Astrocyte (in vitro differentiated cells and primary cell): ENCODE measurements at regions not wholly inside any gene's neighbourhood (a gene's known extent, or its start where the extent isn't known, plus 50 kb on each side); places are given as distances from the start of the nearest gene placed in this dataset.

Source experiments
- DNase-seq: peaks from one replicate; pipeline ENCODE4 v3.0.0-alpha.2; 2010; ENCODE audit warnings: low read depth
- FAIRE-seq: peaks from 2 replicates; lab custom pipeline; 2011; peaks lifted over from hg19 to GRCh38; lab: Jason Lieb, UNC
- H2AFZ ChIP-seq: 2 replicates; pipeline ENCODE4 v1.6.0; 2012; ENCODE audit warnings: low read depth, low read length, inconsistent platforms
- H3K27ac ChIP-seq: 2 replicates; pipeline ENCODE4 v1.5.1; 2011; ENCODE audit warnings: low read depth, low read length, inconsistent platforms
- H3K27me3 ChIP-seq: 2 replicates; pipeline ENCODE4 v1.6.0; 2011; ENCODE audit warnings: low read length, inconsistent platforms; ENCODE audit not compliant: insufficient read depth
- H3K36me3 ChIP-seq: 2 replicates; pipeline ENCODE4 v1.5.1; 2011; ENCODE audit warnings: low read length, inconsistent platforms; ENCODE audit not compliant: insufficient read depth
- H3K4me1 ChIP-seq: 2 replicates; pipeline ENCODE4 v1.5.1; 2011; ENCODE audit warnings: low read length, inconsistent platforms; ENCODE audit not compliant: insufficient read depth
- H3K4me2 ChIP-seq: 2 replicates; pipeline ENCODE4 v1.6.0; 2012; ENCODE audit warnings: low read length, inconsistent platforms
- H3K4me3 ChIP-seq: 2 replicates; pipeline ENCODE4 v1.5.1; 2011; ENCODE audit warnings: low read depth, mild to moderate bottlenecking, low read length, inconsistent platforms; ENCODE audit not compliant: insufficient read depth
- H3K79me2 ChIP-seq: 2 replicates; pipeline ENCODE4 v1.6.0; 2012; ENCODE audit warnings: mild to moderate bottlenecking, low read length, inconsistent platforms; ENCODE audit not compliant: insufficient read depth
- H3K9ac ChIP-seq: 2 replicates; pipeline ENCODE4 v1.6.0; 2012; ENCODE audit warnings: mild to moderate bottlenecking, low read length, inconsistent platforms
- H3K9me3 ChIP-seq: 2 replicates; pipeline ENCODE4 v1.5.1; 2012; ENCODE audit warnings: low read depth, mild to moderate bottlenecking, low read length, inconsistent platforms; ENCODE audit not compliant: insufficient read depth
- H4K20me1 ChIP-seq: 2 replicates; pipeline ENCODE4 v1.6.0; 2012; ENCODE audit warnings: low read length, inconsistent platforms; ENCODE audit not compliant: insufficient read depth
- H3K27ac Mint-ChIP-seq: one replicate; pipeline ENCODE4 v1.8.0; 2021; ENCODE audit warnings: mild to moderate bottlenecking, mixed read lengths; ENCODE audit not compliant: unreplicated experiment
- H3K27me3 Mint-ChIP-seq: one replicate; pipeline ENCODE4 v1.8.0; 2021; ENCODE audit warnings: low read depth, mixed read lengths; ENCODE audit not compliant: unreplicated experiment
- H3K36me3 Mint-ChIP-seq: one replicate; pipeline ENCODE4 v1.8.0; 2021; ENCODE audit warnings: low read depth, mixed read lengths; ENCODE audit not compliant: unreplicated experiment
- H3K4me1 Mint-ChIP-seq: one replicate; pipeline ENCODE4 v1.8.0; 2021; ENCODE audit warnings: low read depth, mixed read lengths; ENCODE audit not compliant: unreplicated experiment
- H3K4me3 Mint-ChIP-seq: one replicate; pipeline ENCODE4 v1.8.0; 2021; ENCODE audit warnings: mild to moderate bottlenecking, moderate library complexity, mixed read lengths; ENCODE audit not compliant: unreplicated experiment
- H3K9me3 Mint-ChIP-seq: one replicate; pipeline ENCODE4 v1.8.0; 2021; ENCODE audit warnings: mild to moderate bottlenecking, mixed read lengths; ENCODE audit not compliant: unreplicated experiment
- EZH2 ChIP-seq: IDR thresholded peaks from 2 replicates; pipeline ENCODE4 v1.6.1; 2012; ENCODE audit warnings: mild to moderate bottlenecking, low read length, inconsistent platforms; ENCODE audit not compliant: insufficient read depth
- TF ChIP-seq, protein P1 (sequence below): IDR thresholded peaks from 2 replicates; pipeline ENCODE4 v1.5.1; 2011; ENCODE audit warnings: low read depth, mild to moderate bottlenecking, inconsistent platforms, low read length, moderate library complexity; ENCODE audit not compliant: insufficient read depth

DNA sequence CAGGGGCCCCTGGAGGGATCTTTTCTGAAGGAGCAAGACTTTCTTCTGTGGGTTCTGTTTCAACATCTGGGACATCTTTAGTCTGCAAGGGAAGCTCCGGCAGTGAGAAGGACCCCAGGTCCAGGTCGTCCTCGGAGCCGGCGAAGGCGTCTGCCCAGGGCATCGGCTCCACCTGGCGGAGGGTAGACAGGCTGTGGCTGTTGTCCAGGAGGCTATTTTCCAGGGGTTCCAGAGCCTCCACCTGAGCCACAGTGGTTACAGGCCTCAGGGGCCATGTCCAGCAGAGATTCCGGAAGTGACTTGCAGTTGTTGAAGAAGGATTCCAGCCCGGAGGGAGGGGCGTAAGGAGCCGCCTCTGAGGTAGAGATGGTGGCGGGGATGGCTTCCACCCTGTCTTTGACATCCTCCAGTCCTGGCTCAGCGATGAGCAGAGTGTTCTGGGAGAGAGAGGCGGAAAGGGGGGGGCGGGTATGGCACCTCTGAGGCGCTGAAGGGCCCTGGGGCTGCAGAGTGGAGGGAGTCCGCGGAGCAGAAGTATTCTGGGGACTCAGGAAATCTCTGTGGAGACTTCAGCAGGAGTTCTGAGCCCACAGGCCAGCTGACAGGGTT, 891.3 kb upstream of the LRRTM1 start:
- H3K4me3 Mint-ChIP-seq = no peak overlapping the region
- H3K4me3 ChIP-seq = no peak overlapping the region
- no peak overlapping the region for H3K27ac Mint-ChIP-seq
- H3K4me1 ChIP-seq = no peaks in the 10 kb centered on the region
- H3K9me3 Mint-ChIP-seq = peaks cover 6% of the 10 kb centered on the region
- no peaks in the 10 kb centered on the region for H4K20me1 ChIP-seq
- H3K4me2 ChIP-seq = no peak overlapping the region
- TF ChIP-seq EZH2 = no peak
- TF ChIP-seq, protein P1, sequence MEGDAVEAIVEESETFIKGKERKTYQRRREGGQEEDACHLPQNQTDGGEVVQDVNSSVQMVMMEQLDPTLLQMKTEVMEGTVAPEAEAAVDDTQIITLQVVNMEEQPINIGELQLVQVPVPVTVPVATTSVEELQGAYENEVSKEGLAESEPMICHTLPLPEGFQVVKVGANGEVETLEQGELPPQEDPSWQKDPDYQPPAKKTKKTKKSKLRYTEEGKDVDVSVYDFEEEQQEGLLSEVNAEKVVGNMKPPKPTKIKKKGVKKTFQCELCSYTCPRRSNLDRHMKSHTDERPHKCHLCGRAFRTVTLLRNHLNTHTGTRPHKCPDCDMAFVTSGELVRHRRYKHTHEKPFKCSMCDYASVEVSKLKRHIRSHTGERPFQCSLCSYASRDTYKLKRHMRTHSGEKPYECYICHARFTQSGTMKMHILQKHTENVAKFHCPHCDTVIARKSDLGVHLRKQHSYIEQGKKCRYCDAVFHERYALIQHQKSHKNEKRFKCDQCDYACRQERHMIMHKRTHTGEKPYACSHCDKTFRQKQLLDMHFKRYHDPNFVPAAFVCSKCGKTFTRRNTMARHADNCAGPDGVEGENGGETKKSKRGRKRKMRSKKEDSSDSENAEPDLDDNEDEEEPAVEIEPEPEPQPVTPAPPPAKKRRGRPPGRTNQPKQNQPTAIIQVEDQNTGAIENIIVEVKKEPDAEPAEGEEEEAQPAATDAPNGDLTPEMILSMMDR = no peak
- peaks cover 9% of the 10 kb centered on the region for H3K9me3 ChIP-seq
- H3K27me3 Mint-ChIP-seq = no peaks in the 10 kb centered on the region
- DNase-seq = no peak
- H3K79me2 ChIP-seq = no peaks in the 10 kb centered on the region
- FAIRE-seq = no peak
- H3K36me3 Mint-ChIP-seq = no peaks in the 10 kb centered on the region
- H3K27me3 ChIP-seq = no peaks in the 10 kb centered on the region
- H3K4me1 Mint-ChIP-seq = no peaks in the 10 kb centered on the region
- H3K36me3 ChIP-seq = no peaks in the 10 kb centered on the region
- H3K27ac ChIP-seq = no peak overlapping the region
- H2AFZ ChIP-seq = no peak overlapping the region
- no peak overlapping the region for H3K9ac ChIP-seq

DNA sequence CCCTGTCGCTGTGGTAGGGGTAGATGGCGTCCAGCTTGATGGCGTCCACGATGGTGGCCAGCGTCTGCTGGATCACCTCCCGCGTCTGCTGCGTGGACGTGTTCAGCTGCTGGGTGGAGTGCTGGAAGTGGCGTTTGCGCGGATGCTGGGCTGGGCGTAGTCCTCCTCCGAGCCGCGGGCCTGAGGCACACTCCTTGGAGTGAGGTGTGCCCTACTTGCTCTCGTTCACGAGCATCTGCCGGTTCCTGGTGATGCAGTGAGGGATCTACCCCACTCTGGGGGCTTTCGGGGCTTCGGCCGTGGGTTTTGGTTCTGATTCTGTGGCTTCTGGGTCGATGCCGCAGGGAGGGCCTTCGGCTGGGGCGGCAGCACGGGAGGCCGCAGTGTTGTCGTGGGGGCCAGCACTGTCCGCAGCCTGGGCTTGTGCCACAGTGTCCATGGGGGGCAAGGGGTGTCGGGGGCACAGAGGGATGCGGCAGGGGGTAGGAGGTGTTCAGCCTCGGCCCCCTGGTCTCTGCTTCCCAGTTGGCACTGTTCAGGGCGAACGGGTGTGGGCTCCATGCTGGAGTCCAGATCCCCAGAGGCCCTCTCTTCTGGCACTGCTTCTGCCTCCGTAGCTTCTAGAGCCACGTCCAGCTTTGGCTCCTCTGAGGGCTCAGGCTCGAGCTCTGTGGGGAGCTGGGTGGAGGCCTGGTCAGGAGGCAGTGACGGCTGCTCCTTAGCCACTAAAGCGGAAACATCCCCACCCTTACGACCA, 890.6 kb upstream of the LRRTM1 start:
- H3K4me3 Mint-ChIP-seq = no peak overlapping the region
- no peaks in the 10 kb centered on the region for H3K36me3 Mint-ChIP-seq
- H4K20me1 ChIP-seq = no peaks in the 10 kb centered on the region
- no peak overlapping the region for H3K27ac ChIP-seq
- DNase-seq = no peak
- no peaks in the 10 kb centered on the region for H3K27me3 Mint-ChIP-seq
- H3K36me3 ChIP-seq = no peaks in the 10 kb centered on the region
- no peaks in the 10 kb centered on the region for H3K27me3 ChIP-seq
- peaks cover 6% of the 10 kb centered on the region for H3K9me3 Mint-ChIP-seq
- H3K27ac Mint-ChIP-seq = no peak overlapping the region
- H3K79me2 ChIP-seq = no peaks in the 10 kb centered on the region
- H3K9me3 ChIP-seq = peaks cover 9% of the 10 kb centered on the region
- H3K4me2 ChIP-seq = no peak overlapping the region
- no peaks in the 10 kb centered on the region for H3K4me1 ChIP-seq
- H3K4me3 ChIP-seq = no peak overlapping the region
- no peak for FAIRE-seq
- H2AFZ ChIP-seq = no peak overlapping the region
- no peaks in the 10 kb centered on the region for H3K4me1 Mint-ChIP-seq
- no peak overlapping the region for H3K9ac ChIP-seq
- TF ChIP-seq, protein P1 = no peak
- TF ChIP-seq EZH2 = no peak

DNA sequence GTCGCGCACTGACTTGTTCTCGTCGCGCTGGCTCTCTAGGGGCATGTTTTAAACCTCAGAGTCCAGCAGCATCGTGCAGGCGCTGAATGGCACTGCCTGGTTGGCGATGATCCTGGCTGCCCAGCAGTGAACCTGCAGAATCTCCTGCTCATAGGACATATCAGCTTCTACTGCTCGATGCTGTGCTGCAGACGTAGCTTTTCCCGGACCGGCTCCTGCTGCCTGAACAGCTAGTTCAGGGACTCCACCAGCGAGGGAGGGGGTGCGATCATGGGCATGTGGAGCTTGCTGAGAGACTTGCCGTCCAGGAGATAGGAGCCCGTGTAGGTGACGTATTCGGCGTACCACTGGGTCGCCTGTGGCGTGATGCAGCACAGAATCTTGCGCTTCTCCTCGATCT, 890.0 kb upstream of the LRRTM1 start:
- no peaks in the 10 kb centered on the region for H4K20me1 ChIP-seq
- H3K4me1 ChIP-seq = no peaks in the 10 kb centered on the region
- no peak overlapping the region for H3K4me2 ChIP-seq
- no peaks in the 10 kb centered on the region for H3K36me3 Mint-ChIP-seq
- no peaks in the 10 kb centered on the region for H3K79me2 ChIP-seq
- H3K4me3 Mint-ChIP-seq = no peak overlapping the region
- H3K36me3 ChIP-seq = no peaks in the 10 kb centered on the region
- H3K9ac ChIP-seq = no peak overlapping the region
- peak overlapping the region; percentile 5 for H3K27ac Mint-ChIP-seq
- peaks cover 6% of the 10 kb centered on the region for H3K9me3 Mint-ChIP-seq
- DNase-seq = no peak
- TF ChIP-seq EZH2 = no peak
- TF ChIP-seq, protein P1 = no peak
- no peaks in the 10 kb centered on the region for H3K27me3 Mint-ChIP-seq
- H3K9me3 ChIP-seq = peaks cover 9% of the 10 kb centered on the region
- H3K4me1 Mint-ChIP-seq = no peaks in the 10 kb centered on the region
- H3K4me3 ChIP-seq = no peak overlapping the region
- H2AFZ ChIP-seq = no peak overlapping the region
- no peaks in the 10 kb centered on the region for H3K27me3 ChIP-seq
- no peak overlapping the region for H3K27ac ChIP-seq
- FAIRE-seq = no peak
